ENCODE measurements at regions not wholly inside any gene's neighbourhood (a gene's known extent, or its start where the extent isn't known, plus 50 kb on each side); places are given as distances from the start of the nearest gene placed in this dataset.

- TF ChIP-seq, protein P1, sequence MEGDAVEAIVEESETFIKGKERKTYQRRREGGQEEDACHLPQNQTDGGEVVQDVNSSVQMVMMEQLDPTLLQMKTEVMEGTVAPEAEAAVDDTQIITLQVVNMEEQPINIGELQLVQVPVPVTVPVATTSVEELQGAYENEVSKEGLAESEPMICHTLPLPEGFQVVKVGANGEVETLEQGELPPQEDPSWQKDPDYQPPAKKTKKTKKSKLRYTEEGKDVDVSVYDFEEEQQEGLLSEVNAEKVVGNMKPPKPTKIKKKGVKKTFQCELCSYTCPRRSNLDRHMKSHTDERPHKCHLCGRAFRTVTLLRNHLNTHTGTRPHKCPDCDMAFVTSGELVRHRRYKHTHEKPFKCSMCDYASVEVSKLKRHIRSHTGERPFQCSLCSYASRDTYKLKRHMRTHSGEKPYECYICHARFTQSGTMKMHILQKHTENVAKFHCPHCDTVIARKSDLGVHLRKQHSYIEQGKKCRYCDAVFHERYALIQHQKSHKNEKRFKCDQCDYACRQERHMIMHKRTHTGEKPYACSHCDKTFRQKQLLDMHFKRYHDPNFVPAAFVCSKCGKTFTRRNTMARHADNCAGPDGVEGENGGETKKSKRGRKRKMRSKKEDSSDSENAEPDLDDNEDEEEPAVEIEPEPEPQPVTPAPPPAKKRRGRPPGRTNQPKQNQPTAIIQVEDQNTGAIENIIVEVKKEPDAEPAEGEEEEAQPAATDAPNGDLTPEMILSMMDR (IDR thresholded peaks at IDR 0.05; ENCODE audit: insufficient read depth, low read length, poor library complexity, severe bottlenecking), result no peak
- Histone ChIP-seq H3K4me3 (replicated peaks; ENCODE audit: low read depth, low read length) (no peak overlapping the region), H3K36me3 (ENCODE audit: control insufficient read depth, insufficient read depth, low read length) (no peaks in the 10 kb centered on the region), H3K27me3 (replicated peaks; ENCODE audit: control insufficient read depth, insufficient read depth, low read length) (no peaks in the 10 kb centered on the region; the same call in none of the 2 replicates)
- no peak for DNase-seq (ENCODE audit: extremely low read depth, insufficient read length)
These were observed 118.7 kb downstream of the RPS12 start for GRCh38 chr6:132933090-132933489.

DNA sequence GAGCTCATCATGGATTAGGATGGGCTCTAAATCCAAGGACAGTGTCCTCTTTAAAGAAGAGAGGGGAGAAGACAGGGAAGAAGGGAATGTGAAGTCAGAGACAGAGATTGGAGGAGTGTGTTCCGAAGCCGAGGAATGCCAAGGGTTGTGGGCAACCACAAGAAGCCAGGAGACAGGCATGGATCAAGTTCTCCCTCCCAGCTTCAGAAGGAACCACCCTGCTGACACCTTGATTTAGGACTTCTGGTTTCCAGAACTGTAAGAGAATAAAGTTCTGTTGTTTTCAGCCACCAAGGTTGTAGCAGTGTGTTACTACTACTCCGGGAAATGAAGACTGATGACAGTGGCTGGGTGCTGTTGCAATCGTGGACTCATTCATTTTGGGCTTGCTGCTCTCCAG lies 120.1 kb downstream of the RPS12 start:
- Histone ChIP-seq H3K27me3 (replicated peaks; ENCODE audit: control insufficient read depth, insufficient read depth, low read length) (no peaks in the 10 kb centered on the region; the same call in none of the 2 replicates), H3K4me3 (replicated peaks; ENCODE audit: low read depth, low read length) (no peak overlapping the region), H3K36me3 (ENCODE audit: control insufficient read depth, insufficient read depth, low read length) (no peaks in the 10 kb centered on the region)
- TF ChIP-seq, protein P1 (IDR thresholded peaks at IDR 0.05; ENCODE audit: insufficient read depth, low read length, poor library complexity, severe bottlenecking), result no peak
- DNase-seq (ENCODE audit: extremely low read depth, insufficient read length), result no peak

DNA sequence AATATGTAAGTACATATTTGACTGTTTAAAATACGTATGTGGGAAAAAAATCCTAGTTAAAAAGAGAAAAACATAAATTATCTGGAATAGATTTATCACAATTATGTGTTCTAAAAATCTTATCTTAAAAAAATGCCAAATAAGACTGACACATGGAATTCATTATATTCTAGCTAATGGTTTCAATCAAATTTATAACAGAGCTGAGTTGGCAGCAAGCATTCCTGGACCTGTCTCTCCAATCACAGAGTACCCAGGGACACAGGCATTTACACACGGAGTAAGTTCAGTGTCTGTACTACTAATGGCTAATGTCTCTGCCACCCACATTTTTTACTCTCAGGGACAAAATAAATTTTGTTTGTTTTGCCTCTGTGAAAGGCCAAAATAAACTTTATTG lies 122.3 kb downstream of the RPS12 start:
- no peaks in the 10 kb centered on the region for H3K36me3 ChIP-seq (ENCODE audit: control insufficient read depth, insufficient read depth, low read length)
- DNase-seq (ENCODE audit: extremely low read depth, insufficient read length), result no peak
- no peaks in the 10 kb centered on the region; the same call in none of the 2 replicates for H3K27me3 ChIP-seq (replicated peaks; ENCODE audit: control insufficient read depth, insufficient read depth, low read length)
- H3K4me3 ChIP-seq (replicated peaks; ENCODE audit: low read depth, low read length), result no peak overlapping the region
- TF ChIP-seq, protein P1 (IDR thresholded peaks at IDR 0.05; ENCODE audit: insufficient read depth, low read length, poor library complexity, severe bottlenecking), result no peak

DNA sequence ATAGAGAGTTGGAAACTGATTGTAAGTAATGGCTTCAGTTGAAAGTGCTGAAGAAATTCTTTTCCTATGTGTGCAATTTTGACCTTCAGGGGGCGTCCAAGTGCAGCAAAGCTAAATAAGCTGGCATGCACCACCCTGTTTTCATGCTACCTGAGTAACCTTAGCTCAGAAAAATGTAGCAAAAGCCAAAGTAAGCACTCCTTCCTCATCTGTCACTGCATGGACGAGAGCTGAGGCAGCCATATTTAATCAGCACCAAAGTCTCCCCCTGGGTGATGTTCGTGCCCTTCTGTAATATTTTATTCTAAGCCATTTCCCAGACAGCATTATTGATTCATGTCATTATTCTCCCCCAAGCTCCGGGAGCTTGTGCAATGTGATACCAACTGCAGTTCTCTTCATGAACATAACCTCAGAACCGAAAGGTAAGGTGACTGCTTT lies 123.1 kb downstream of the RPS12 start:
- TF ChIP-seq, protein P1 (IDR thresholded peaks at IDR 0.05; ENCODE audit: insufficient read depth, low read length, poor library complexity, severe bottlenecking), result peak; percentile 56
- no peak overlapping the region for H3K4me3 ChIP-seq (replicated peaks; ENCODE audit: low read depth, low read length)
- H3K36me3 ChIP-seq (ENCODE audit: control insufficient read depth, insufficient read depth, low read length), result no peaks in the 10 kb centered on the region
- DNase-seq (ENCODE audit: extremely low read depth, insufficient read length), result no peak
- no peaks in the 10 kb centered on the region; the same call in none of the 2 replicates for H3K27me3 ChIP-seq (replicated peaks; ENCODE audit: control insufficient read depth, insufficient read depth, low read length)

GRCh38 chr6:132948889-132949288 lies 134.5 kb downstream of the RPS12 start:
- no peak overlapping the region for H3K4me3 ChIP-seq (replicated peaks; ENCODE audit: low read depth, low read length)
- no peak for DNase-seq (ENCODE audit: extremely low read depth, insufficient read length)
- peaks cover 2% of the 10 kb centered on the region for H3K27me3 ChIP-seq (replicated peaks; ENCODE audit: control insufficient read depth, insufficient read depth, low read length)
- TF ChIP-seq, protein P1 (IDR thresholded peaks at IDR 0.05; ENCODE audit: insufficient read depth, low read length, poor library complexity, severe bottlenecking), result no peak
- no peaks in the 10 kb centered on the region for H3K36me3 ChIP-seq (ENCODE audit: control insufficient read depth, insufficient read depth, low read length)

DNA sequence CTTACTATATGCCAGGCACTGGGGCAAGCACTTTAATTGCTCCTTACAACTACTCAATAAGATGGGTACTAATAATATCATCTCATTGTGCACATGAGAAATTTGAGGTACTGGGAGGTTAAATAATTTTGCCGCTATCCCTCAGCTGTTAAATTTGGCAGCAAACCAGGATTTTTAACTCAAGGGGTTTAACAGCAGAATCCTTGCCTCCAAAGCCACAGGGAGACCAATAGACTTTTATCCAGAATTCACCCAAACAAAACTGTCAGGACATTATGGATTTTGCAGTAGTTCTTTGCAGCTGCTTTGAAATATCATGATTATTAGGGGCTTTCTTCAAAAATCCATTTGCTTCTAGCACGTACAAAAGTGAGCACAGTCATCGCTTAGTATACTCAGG lies 136.2 kb downstream of the RPS12 start:
- Histone ChIP-seq H3K27me3 (replicated peaks; ENCODE audit: control insufficient read depth, insufficient read depth, low read length) (peaks cover 2% of the 10 kb centered on the region), H3K4me3 (replicated peaks; ENCODE audit: low read depth, low read length) (no peak overlapping the region), H3K36me3 (ENCODE audit: control insufficient read depth, insufficient read depth, low read length) (no peaks in the 10 kb centered on the region)
- TF ChIP-seq, protein P1 (IDR thresholded peaks at IDR 0.05; ENCODE audit: insufficient read depth, low read length, poor library complexity, severe bottlenecking), result no peak
- DNase-seq (ENCODE audit: extremely low read depth, insufficient read length), result no peak
